ENCODE measurements at regions not wholly inside any gene's neighbourhood (a gene's known extent, or its start where the extent isn't known, plus 50 kb on each side); places are given as distances from the start of the nearest gene placed in this dataset.
A peak's percentile ranks its signal among the peaks of the same experiment; 100 is the strongest.

- ATAC-seq, result peak; percentile 40; the same call in 1 of the 3 replicates
- TF ChIP-seq TCF4 (CRISPR knock-in tag; IDR thresholded peaks at IDR 0.05; ENCODE audit: borderline replicate concordance) (peak; percentile 83), SNAI2 (CRISPR knock-in tag; IDR thresholded peaks at IDR 0.05) (no peak)
- TF ChIP-seq, protein P1, sequence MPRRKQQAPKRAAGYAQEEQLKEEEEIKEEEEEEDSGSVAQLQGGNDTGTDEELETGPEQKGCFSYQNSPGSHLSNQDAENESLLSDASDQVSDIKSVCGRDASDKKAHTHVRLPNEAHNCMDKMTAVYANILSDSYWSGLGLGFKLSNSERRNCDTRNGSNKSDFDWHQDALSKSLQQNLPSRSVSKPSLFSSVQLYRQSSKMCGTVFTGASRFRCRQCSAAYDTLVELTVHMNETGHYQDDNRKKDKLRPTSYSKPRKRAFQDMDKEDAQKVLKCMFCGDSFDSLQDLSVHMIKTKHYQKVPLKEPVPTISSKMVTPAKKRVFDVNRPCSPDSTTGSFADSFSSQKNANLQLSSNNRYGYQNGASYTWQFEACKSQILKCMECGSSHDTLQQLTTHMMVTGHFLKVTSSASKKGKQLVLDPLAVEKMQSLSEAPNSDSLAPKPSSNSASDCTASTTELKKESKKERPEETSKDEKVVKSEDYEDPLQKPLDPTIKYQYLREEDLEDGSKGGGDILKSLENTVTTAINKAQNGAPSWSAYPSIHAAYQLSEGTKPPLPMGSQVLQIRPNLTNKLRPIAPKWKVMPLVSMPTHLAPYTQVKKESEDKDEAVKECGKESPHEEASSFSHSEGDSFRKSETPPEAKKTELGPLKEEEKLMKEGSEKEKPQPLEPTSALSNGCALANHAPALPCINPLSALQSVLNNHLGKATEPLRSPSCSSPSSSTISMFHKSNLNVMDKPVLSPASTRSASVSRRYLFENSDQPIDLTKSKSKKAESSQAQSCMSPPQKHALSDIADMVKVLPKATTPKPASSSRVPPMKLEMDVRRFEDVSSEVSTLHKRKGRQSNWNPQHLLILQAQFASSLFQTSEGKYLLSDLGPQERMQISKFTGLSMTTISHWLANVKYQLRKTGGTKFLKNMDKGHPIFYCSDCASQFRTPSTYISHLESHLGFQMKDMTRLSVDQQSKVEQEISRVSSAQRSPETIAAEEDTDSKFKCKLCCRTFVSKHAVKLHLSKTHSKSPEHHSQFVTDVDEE (CRISPR knock-in tag; IDR thresholded peaks at IDR 0.05), result peak; percentile 74; the same call in 1 of the 2 replicates
Measured at GRCh38 chr11:127902382-127902781, 685.0 kb downstream of the ETS1 start.

- ATAC-seq, result no peak
- TF ChIP-seq GLIS3 (CRISPR knock-in tag; IDR thresholded peaks at IDR 0.05) (no peak), ARNTL (CRISPR knock-in tag; IDR thresholded peaks at IDR 0.05; ENCODE audit: borderline replicate concordance, low read depth) (no peak)
- TF ChIP-seq, protein P1 (CRISPR knock-in tag; IDR thresholded peaks at IDR 0.05), result no peak
Measured at GRCh38 chr11:127898422-127899365, 688.7 kb downstream of the ETS1 start.

GRCh38 chr11:127895776-127896175, 691.6 kb downstream of the ETS1 start:
- TF ChIP-seq, protein P2, sequence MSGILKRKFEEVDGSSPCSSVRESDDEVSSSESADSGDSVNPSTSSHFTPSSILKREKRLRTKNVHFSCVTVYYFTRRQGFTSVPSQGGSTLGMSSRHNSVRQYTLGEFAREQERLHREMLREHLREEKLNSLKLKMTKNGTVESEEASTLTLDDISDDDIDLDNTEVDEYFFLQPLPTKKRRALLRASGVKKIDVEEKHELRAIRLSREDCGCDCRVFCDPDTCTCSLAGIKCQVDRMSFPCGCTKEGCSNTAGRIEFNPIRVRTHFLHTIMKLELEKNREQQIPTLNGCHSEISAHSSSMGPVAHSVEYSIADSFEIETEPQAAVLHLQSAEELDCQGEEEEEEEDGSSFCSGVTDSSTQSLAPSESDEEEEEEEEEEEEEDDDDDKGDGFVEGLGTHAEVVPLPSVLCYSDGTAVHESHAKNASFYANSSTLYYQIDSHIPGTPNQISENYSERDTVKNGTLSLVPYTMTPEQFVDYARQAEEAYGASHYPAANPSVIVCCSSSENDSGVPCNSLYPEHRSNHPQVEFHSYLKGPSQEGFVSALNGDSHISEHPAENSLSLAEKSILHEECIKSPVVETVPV (CRISPR knock-in tag; IDR thresholded peaks at IDR 0.05), result no peak
- TF ChIP-seq ARNTL (CRISPR knock-in tag; IDR thresholded peaks at IDR 0.05; ENCODE audit: borderline replicate concordance, low read depth) (no peak), ZC3H10 (CRISPR knock-in tag; IDR thresholded peaks at IDR 0.05) (no peak), ZNF70 (CRISPR knock-in tag; IDR thresholded peaks at IDR 0.05) (no peak)

GRCh38 chr11:127894316-127894715, 693.0 kb downstream of the ETS1 start:
- no peak for TF ChIP-seq TOX (CRISPR knock-in tag; IDR thresholded peaks at IDR 0.05; ENCODE audit: borderline replicate concordance)
- no peak for TF ChIP-seq RARB (CRISPR knock-in tag; IDR thresholded peaks at IDR 0.05)
- no peak for ATAC-seq

More at GRCh38 chr11:127895776-127896175, 691.6 kb downstream of the ETS1 start:
- no peak for ATAC-seq

DNA sequence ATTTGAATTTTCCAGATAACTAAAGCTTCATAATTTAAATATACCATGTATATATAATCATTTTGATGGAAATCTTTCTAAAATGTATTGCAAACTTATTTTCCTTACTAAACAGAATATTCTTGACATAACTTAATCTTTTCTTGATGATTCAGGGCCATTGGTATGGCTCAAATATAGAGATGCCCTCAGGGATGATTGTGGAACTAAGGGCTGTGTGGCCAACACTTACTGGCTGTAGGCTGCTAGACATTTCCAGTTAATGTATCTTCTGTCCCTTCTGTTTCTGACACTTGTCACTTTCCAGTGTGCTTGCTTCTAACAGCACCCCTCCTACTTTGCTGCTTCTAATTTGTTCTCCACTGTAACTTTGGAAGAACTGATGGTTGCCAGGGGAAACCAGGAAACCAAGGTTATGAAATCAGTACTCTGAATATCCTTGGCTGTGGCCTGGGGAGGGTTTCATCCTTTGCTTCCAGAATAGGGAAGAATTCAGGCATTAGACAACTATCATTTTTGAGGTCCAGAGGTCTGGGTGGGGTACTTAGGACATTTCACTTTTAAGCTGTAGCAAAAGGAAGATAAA, 697.2 kb downstream of the ETS1 start:
- TF ChIP-seq, protein P1 (CRISPR knock-in tag; IDR thresholded peaks at IDR 0.05), result no peak
- TF ChIP-seq ESRRG (CRISPR knock-in tag; IDR thresholded peaks at IDR 0.05), result no peak
- TF ChIP-seq ZFP30 (CRISPR knock-in tag; IDR thresholded peaks at IDR 0.05), result no peak
- no peak for TF ChIP-seq ARNTL (CRISPR knock-in tag; IDR thresholded peaks at IDR 0.05; ENCODE audit: borderline replicate concordance, low read depth)
- no peak for TF ChIP-seq BACH2 (CRISPR knock-in tag; IDR thresholded peaks at IDR 0.05; ENCODE audit: borderline replicate concordance)
- ATAC-seq, result no peak
